Neural cell (in vitro differentiated cells): ENCODE measurements at regions not wholly inside any gene's neighbourhood (a gene's known extent, or its start where the extent isn't known, plus 50 kb on each side); places are given as distances from the start of the nearest gene placed in this dataset.

Experiments
- H2AFZ ChIP-seq: fragments of 200-600, 300-800 bp; sonication (generic), shearing (Covaris generic); 2 replicates; pipeline ENCODE4 v1.6.0; 2014; ENCODE audit warnings: low read depth, mild to moderate bottlenecking, antibody characterized with exemption, low read length, moderate library complexity
- H3F3A ChIP-seq: fragments of 200-600 bp; shearing (Covaris generic); 2 replicates; pipeline ENCODE4 v1.6.1; 2016; ENCODE audit warnings: mild to moderate bottlenecking, moderate library complexity, mixed read lengths, antibody characterized with exemption, low read length; ENCODE audit not compliant: insufficient read depth, poor library complexity, severe bottlenecking
- H3K27ac ChIP-seq: fragments of 200-600, 300-800 bp; sonication (generic), shearing (Covaris generic); 2 replicates; pipeline ENCODE4 v1.5.1; 2014; ENCODE audit warnings: mild to moderate bottlenecking, low read length, moderate library complexity
- H3K27me3 ChIP-seq: fragments of 300-800, 200-600 bp; sonication (generic), shearing (Covaris generic); 2 replicates; pipeline ENCODE4 v1.6.0; 2014; ENCODE audit warnings: mild to moderate bottlenecking, low read depth, low read length, moderate library complexity; ENCODE audit not compliant: insufficient read depth
- H3K36me3 ChIP-seq: fragments of 300-800, 200-600 bp; sonication (generic), shearing (Covaris generic); 2 replicates; pipeline ENCODE4 v1.5.1; 2014; ENCODE audit warnings: mild to moderate bottlenecking, antibody characterized with exemption, low read length, moderate library complexity; ENCODE audit not compliant: insufficient read depth
- H3K4me2 ChIP-seq: fragments of 300-800, 200-600 bp; sonication (generic), shearing (Covaris generic); 2 replicates; pipeline ENCODE4 v1.6.0; 2014; ENCODE audit warnings: mild to moderate bottlenecking, low read length
- H3K4me3 ChIP-seq: fragments of 300-800, 200-600 bp; sonication (generic), shearing (Covaris generic); 2 replicates; pipeline ENCODE4 v1.5.1; 2014; ENCODE audit warnings: mild to moderate bottlenecking, low read length, moderate library complexity
- H3K79me2 ChIP-seq: fragments of 200-600 bp; shearing (Covaris generic); replicated peaks from 2 replicates; pipeline ENCODE4 v1.6.0; 2014; ENCODE audit warnings: mild to moderate bottlenecking, low read length, moderate library complexity; ENCODE audit not compliant: insufficient read depth
- H3K9ac ChIP-seq: fragments of 300-800, 200-600 bp; sonication (generic), shearing (Covaris generic); 2 replicates; pipeline ENCODE4 v1.6.1; 2016; ENCODE audit warnings: mild to moderate bottlenecking, low read length, mixed read lengths
- H3K9me2 ChIP-seq: fragments of 200-600 bp; shearing (Covaris generic); 2 replicates; pipeline ENCODE4 v1.6.1; 2016; ENCODE audit warnings: mild to moderate bottlenecking, low read length, mixed read lengths; ENCODE audit not compliant: insufficient read depth
- H3K9me3 ChIP-seq: fragments of 200-600, 300-800 bp; sonication (generic), shearing (Covaris generic); 2 replicates; pipeline ENCODE4 v1.6.1; 2016; ENCODE audit warnings: mild to moderate bottlenecking, mixed run types, low read length, moderate library complexity, mixed read lengths
- H4K20me1 ChIP-seq: fragments of 200-600 bp; shearing (Covaris generic); 2 replicates; pipeline ENCODE4 v1.6.1; 2016; ENCODE audit warnings: mild to moderate bottlenecking, mixed run types; ENCODE audit not compliant: insufficient read depth
- CTCF ChIP-seq: fragments of 450-650 bp; IDR thresholded peaks from 2 replicates; pipeline ENCODE4 v1.5.1; 2014; ENCODE audit warnings: antibody characterized with exemption, mild to moderate bottlenecking, moderate library complexity; ENCODE audit not compliant: poor library complexity, severe bottlenecking
- EP300 ChIP-seq: fragments of 450-650 bp; conservative IDR thresholded peaks from 2 replicates; pipeline ENCODE4 v1.6.1; 2014; ENCODE audit warnings: antibody characterized with exemption, mild to moderate bottlenecking, moderate library complexity; ENCODE audit not compliant: poor library complexity, severe bottlenecking
- EZH2 ChIP-seq: fragments of 200-600, 300-800 bp; shearing (Covaris generic), sonication (generic); IDR thresholded peaks from 2 replicates; pipeline ENCODE4 v1.6.1; 2014; ENCODE audit warnings: antibody characterized with exemption, low read length, borderline replicate concordance, mild to moderate bottlenecking; ENCODE audit not compliant: insufficient read depth, poor library complexity, severe bottlenecking
- MXI1 ChIP-seq: fragments of 450-650 bp; conservative IDR thresholded peaks from 2 replicates; pipeline ENCODE4 v1.6.1; 2014; ENCODE audit warnings: antibody characterized with exemption, mild to moderate bottlenecking; ENCODE audit not compliant: poor library complexity, severe bottlenecking
- POLR2AphosphoS5 ChIP-seq: IDR thresholded peaks from 2 replicates; pipeline ENCODE4 v1.6.1; 2012
- RAD21 ChIP-seq: fragments of 450-650 bp; conservative IDR thresholded peaks from 2 replicates; pipeline ENCODE4 v1.6.1; 2014; ENCODE audit warnings: antibody characterized with exemption, mild to moderate bottlenecking, moderate library complexity
- SMC3 ChIP-seq: fragments of 450-650 bp; conservative IDR thresholded peaks from 2 replicates; pipeline ENCODE4 v1.6.1; 2014; ENCODE audit warnings: antibody characterized with exemption, mild to moderate bottlenecking, moderate library complexity; ENCODE audit not compliant: poor library complexity
- TAF1 ChIP-seq: IDR thresholded peaks from 2 replicates; pipeline ENCODE4 v1.6.1; 2012; ENCODE audit warnings: low read depth
- TF ChIP-seq, protein P1 (sequence below): IDR thresholded peaks from 2 replicates; pipeline ENCODE4 v1.6.1; 2012; ENCODE audit warnings: borderline replicate concordance

DNA sequence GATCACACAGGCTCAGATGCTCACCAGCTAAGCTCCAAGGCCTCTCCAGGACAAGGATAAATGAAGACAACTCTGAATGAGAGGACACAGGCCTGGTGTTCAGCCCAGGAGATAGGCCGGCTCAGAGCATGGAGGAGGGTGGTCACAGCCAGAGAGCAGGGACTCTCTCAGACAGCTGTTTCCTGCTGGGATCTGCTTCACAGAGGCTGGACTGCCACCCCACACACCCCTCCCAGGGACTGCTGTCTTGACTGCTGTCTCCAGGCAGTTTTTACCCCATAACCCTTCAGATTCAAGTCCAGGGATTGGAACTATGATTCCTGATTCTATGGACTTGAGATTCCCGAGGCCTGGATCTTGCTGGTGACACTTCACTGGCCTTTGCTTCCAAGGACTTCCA is 89.0 kb downstream of the SMIM20 start:
- Histone ChIP-seq H2AFZ (no peak overlapping the region), H3K4me2 (no peak overlapping the region), H3K9me3 (no peaks in the 10 kb centered on the region), H3K27me3 (no peaks in the 10 kb centered on the region), H3K9me2 (no peaks in the 10 kb centered on the region), H4K20me1 (no peaks in the 10 kb centered on the region), H3F3A (no peaks in the 10 kb centered on the region), H3K9ac (no peak overlapping the region), H3K79me2 (no peaks in the 10 kb centered on the region), H3K36me3 (no peaks in the 10 kb centered on the region), H3K4me3 (no peak overlapping the region), H3K27ac (no peak overlapping the region)
- TF ChIP-seq POLR2AphosphoS5 (no peak), MXI1 (no peak), EZH2 (no peak), CTCF (no peak), TAF1 (no peak), SMC3 (no peak)

DNA sequence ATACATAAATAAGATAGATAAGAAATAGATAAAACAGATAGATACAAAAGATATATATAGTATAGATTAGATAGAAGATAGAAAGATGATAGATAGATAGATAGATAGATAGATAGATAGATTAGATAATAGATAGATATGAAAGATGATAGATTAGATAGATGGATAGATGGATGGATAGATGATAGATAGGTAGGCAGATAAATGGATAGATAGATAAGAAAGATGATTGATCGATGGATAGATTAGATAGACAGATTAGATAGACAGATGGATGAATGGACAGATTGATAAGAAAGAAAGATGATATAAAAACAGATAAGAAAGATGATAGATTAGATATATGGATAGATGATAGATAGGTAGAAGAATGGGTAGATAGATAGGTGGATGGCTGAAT is 90.3 kb downstream of the SMIM20 start:
- Histone ChIP-seq H3K4me3 (no peak overlapping the region), H3K9me3 (no peaks in the 10 kb centered on the region), H3K36me3 (no peaks in the 10 kb centered on the region), H3K79me2 (no peaks in the 10 kb centered on the region), H3K4me2 (no peak overlapping the region), H3K9ac (no peak overlapping the region), H2AFZ (no peak overlapping the region), H4K20me1 (no peaks in the 10 kb centered on the region), H3K27ac (no peak overlapping the region), H3F3A (no peaks in the 10 kb centered on the region), H3K27me3 (no peaks in the 10 kb centered on the region), H3K9me2 (no peaks in the 10 kb centered on the region)
- TF ChIP-seq RAD21 (no peak), POLR2AphosphoS5 (no peak), TAF1 (no peak), SMC3 (no peak), CTCF (no peak), EZH2 (no peak), EP300 (no peak), MXI1 (no peak)
- TF ChIP-seq, protein P1, sequence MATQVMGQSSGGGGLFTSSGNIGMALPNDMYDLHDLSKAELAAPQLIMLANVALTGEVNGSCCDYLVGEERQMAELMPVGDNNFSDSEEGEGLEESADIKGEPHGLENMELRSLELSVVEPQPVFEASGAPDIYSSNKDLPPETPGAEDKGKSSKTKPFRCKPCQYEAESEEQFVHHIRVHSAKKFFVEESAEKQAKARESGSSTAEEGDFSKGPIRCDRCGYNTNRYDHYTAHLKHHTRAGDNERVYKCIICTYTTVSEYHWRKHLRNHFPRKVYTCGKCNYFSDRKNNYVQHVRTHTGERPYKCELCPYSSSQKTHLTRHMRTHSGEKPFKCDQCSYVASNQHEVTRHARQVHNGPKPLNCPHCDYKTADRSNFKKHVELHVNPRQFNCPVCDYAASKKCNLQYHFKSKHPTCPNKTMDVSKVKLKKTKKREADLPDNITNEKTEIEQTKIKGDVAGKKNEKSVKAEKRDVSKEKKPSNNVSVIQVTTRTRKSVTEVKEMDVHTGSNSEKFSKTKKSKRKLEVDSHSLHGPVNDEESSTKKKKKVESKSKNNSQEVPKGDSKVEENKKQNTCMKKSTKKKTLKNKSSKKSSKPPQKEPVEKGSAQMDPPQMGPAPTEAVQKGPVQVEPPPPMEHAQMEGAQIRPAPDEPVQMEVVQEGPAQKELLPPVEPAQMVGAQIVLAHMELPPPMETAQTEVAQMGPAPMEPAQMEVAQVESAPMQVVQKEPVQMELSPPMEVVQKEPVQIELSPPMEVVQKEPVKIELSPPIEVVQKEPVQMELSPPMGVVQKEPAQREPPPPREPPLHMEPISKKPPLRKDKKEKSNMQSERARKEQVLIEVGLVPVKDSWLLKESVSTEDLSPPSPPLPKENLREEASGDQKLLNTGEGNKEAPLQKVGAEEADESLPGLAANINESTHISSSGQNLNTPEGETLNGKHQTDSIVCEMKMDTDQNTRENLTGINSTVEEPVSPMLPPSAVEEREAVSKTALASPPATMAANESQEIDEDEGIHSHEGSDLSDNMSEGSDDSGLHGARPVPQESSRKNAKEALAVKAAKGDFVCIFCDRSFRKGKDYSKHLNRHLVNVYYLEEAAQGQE, result no peak
